Nephron progenitor cell (in vitro differentiated cells): ENCODE measurements at regions not wholly inside any gene's neighbourhood (a gene's known extent, or its start where the extent isn't known, plus 50 kb on each side); places are given as distances from the start of the nearest gene placed in this dataset.
A peak's percentile ranks its signal among the peaks of the same experiment; 100 is the strongest.
"Not testable (repeated sequence)": the region's sequence is repeated elsewhere in the genome, so short reads cannot be mapped to it uniquely, and the experiment has no call there.

Experiments used
- DNase-seq: peaks from one replicate; pipeline ENCODE4 v3.0.0; 2021
- H3K27ac Mint-ChIP-seq: 2 replicates; pipeline ENCODE4 v1.8.0; 2021; ENCODE audit warnings: mild to moderate bottlenecking, moderate library complexity, mixed read lengths
- H3K27me3 Mint-ChIP-seq: 2 replicates; pipeline ENCODE4 v1.8.0; 2021; ENCODE audit warnings: mild to moderate bottlenecking, low read depth, mixed read lengths; ENCODE audit not compliant: poor library complexity
- H3K36me3 Mint-ChIP-seq: 2 replicates; pipeline ENCODE4 v1.8.0; 2021; ENCODE audit warnings: low read depth, mixed read lengths
- H3K4me1 Mint-ChIP-seq: 2 replicates; pipeline ENCODE4 v1.8.0; 2021; ENCODE audit warnings: mixed read lengths
- H3K4me3 Mint-ChIP-seq: 2 replicates; pipeline ENCODE4 v1.8.0; 2021; ENCODE audit warnings: mild to moderate bottlenecking, moderate library complexity, mixed read lengths
- H3K9me3 Mint-ChIP-seq: 2 replicates; pipeline ENCODE4 v1.8.0; 2021; ENCODE audit warnings: mild to moderate bottlenecking, moderate library complexity, mixed read lengths
- TF ChIP-seq, protein P1 (sequence below): fragments of 200-600 bp; sonication (generic); IDR thresholded peaks from 2 replicates; pipeline ENCODE4 v1.5.0; 2021; ENCODE audit warnings: antibody characterized with exemption

DNA sequence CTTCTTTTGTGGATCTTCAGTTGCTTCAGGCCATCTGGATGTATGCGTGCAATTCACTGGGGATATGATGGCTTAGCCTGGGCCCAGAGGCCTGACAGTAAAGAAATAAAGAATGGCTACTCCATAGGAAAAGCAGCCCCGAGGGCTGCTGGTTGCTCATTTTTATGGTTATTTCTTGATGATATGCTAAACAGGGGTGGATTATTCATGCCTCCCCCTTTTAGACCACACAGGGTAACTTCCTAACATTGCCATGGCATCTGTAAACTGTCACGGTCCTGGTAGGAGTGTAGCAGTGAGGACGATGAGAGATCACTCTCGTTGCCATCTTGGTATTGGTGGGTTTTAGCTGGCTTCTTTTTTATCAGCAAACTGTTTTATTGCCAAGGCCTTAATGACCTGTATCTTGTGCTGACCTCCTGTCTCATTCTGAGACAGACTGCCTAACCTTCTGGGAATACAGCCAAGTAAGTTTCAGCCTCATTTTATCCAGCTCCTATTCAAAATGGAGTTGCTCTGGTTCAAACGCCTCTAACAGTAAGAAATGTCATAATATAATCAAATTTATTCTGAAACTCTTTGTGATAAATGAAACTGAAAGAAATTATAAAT lies 60.5 kb downstream of the DSEL start:
- peaks cover 15% of the 10 kb centered on the region for H3K4me1 Mint-ChIP-seq
- H3K4me3 Mint-ChIP-seq: no peak overlapping the region
- no peaks in the 10 kb centered on the region for H3K36me3 Mint-ChIP-seq
- no peak for DNase-seq
- H3K27me3 Mint-ChIP-seq: no peaks in the 10 kb centered on the region
- TF ChIP-seq, protein P1, sequence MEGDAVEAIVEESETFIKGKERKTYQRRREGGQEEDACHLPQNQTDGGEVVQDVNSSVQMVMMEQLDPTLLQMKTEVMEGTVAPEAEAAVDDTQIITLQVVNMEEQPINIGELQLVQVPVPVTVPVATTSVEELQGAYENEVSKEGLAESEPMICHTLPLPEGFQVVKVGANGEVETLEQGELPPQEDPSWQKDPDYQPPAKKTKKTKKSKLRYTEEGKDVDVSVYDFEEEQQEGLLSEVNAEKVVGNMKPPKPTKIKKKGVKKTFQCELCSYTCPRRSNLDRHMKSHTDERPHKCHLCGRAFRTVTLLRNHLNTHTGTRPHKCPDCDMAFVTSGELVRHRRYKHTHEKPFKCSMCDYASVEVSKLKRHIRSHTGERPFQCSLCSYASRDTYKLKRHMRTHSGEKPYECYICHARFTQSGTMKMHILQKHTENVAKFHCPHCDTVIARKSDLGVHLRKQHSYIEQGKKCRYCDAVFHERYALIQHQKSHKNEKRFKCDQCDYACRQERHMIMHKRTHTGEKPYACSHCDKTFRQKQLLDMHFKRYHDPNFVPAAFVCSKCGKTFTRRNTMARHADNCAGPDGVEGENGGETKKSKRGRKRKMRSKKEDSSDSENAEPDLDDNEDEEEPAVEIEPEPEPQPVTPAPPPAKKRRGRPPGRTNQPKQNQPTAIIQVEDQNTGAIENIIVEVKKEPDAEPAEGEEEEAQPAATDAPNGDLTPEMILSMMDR: no peak
- peaks cover 4% of the 10 kb centered on the region for H3K9me3 Mint-ChIP-seq
- peak overlapping the region; percentile 52 for H3K27ac Mint-ChIP-seq

DNA sequence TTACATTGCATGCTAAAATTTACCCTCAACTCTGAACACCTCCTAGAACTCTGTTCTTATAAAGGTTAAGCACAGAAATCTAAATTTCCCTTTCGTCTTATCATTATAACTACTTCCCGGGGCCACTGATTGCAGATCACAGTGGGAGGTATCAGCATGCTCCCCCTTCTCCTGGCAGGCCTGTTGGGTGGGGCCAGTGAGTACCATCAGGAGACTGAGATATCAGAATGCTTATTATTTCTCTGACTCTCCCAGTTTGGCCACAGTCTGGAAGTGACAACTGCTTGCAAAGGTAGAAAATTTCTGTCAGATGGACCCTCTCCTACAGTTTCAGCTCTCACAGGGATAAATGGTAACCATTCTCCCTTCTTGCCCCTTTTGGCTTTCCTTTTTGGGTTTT lies 62.6 kb downstream of the DSEL start:
- H3K36me3 Mint-ChIP-seq: no peaks in the 10 kb centered on the region
- no peak overlapping the region for H3K4me3 Mint-ChIP-seq
- no peak overlapping the region for H3K27ac Mint-ChIP-seq
- DNase-seq: no peak
- TF ChIP-seq, protein P1: no peak
- no peaks in the 10 kb centered on the region for H3K27me3 Mint-ChIP-seq
- H3K9me3 Mint-ChIP-seq: peaks cover 21% of the 10 kb centered on the region
- peaks cover 15% of the 10 kb centered on the region for H3K4me1 Mint-ChIP-seq

DNA sequence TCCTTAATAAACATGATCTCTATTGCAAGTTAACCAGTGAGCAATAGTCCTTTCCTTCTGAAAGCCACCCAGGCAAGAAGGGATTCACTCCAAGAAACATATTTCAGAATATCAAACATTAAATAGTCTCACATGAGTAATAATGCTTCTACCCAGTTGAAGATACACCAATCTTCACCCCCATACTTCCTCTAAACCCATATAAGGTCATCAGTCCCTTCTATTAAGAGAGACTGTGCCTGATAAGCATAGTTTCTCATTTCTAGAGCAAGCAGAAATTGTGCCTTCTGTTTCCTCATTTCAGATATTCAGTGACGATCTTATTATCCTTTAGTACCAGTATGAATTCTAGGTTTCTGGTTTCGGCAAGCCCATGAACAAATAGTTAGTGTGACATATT lies 64.6 kb downstream of the DSEL start:
- Mint-ChIP-seq H3K36me3 (no peaks in the 10 kb centered on the region), H3K4me1 (peaks cover 15% of the 10 kb centered on the region), H3K27ac (no peak overlapping the region), H3K4me3 (no peak overlapping the region), H3K27me3 (no peaks in the 10 kb centered on the region), H3K9me3 (peaks cover 29% of the 10 kb centered on the region)
- DNase-seq: no peak
- TF ChIP-seq, protein P1: no peak

DNA sequence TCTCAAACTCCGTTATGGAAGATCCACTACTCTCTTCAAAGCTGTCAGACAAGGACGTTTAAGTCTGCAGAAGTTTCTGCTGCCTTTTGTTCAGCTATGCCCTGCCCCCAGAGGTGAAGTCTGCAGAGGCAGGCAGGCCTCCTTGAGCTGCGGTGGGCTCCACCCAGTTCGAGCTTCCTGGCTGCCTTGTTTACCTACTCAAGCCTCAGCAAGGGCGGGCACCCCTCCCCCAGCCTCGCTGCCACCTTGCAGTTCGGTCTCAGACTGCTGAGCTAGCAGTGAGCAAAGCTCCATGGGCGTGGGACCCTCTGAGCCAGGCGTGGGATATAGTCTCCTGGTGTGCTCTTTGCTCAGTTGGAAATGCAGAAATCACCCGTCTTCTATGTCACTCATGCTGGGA lies 65.4 kb downstream of the DSEL start:
- not testable (repeated sequence) for DNase-seq, H3K27ac Mint-ChIP-seq, H3K27me3 Mint-ChIP-seq, H3K36me3 Mint-ChIP-seq, H3K4me3 Mint-ChIP-seq
- Mint-ChIP-seq H3K4me1 (peaks cover 15% of the 10 kb centered on the region), H3K9me3 (peaks cover 31% of the 10 kb centered on the region)

DNA sequence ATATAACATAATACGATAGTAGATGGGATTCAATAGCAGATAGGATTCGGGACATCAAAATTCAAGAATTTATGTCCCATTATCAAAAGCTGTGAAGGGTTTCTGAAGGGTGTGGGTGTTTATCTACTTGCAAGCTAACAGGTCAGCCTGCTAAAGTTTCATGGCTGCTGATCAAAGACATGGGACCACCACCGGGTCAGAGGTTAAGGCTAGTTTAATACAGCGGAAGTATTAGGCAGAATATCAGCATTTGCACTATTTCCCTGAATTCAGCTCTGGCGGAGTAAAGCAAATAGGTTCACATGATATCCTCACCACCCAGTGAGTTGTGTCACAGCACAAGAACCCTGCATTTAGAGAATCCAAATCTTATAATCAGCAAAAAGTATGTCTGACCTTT lies 82.5 kb downstream of the DSEL start:
- Mint-ChIP-seq H3K36me3 (no peaks in the 10 kb centered on the region), H3K27ac (peak overlapping the region; percentile 45), H3K4me3 (no peak overlapping the region), H3K27me3 (no peaks in the 10 kb centered on the region), H3K4me1 (peaks cover 7% of the 10 kb centered on the region), H3K9me3 (peaks cover 22% of the 10 kb centered on the region)
- TF ChIP-seq, protein P1: no peak
- peak; percentile 4 for DNase-seq

DNA sequence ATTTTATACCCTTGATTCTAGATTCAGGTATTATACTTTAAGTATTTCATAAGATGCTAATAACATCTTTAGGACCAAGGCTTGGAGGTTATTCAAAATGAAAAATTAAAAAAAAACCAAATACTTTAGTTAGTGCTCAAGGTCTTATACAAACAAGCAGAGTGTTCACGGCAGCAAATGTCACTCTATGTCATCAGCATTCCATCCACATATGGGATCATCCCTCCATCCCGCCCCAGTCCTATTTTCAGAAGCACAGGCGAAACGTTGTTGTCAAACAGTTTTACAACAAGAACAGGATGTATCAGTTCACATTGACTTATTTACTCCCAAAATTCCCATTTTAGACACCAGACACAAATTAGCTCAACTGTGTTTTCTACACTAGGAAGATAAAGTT lies 83.7 kb downstream of the DSEL start:
- Mint-ChIP-seq H3K9me3 (peaks cover 17% of the 10 kb centered on the region), H3K27me3 (no peaks in the 10 kb centered on the region), H3K4me3 (no peak overlapping the region), H3K27ac (no peak overlapping the region), H3K36me3 (no peaks in the 10 kb centered on the region), H3K4me1 (peaks cover 7% of the 10 kb centered on the region)
- DNase-seq: no peak
- TF ChIP-seq, protein P1: no peak
